ENCODE measurements at regions not wholly inside any gene's neighbourhood (a gene's known extent, or its start where the extent isn't known, plus 50 kb on each side); places are given as distances from the start of the nearest gene placed in this dataset.
A peak's percentile ranks its signal among the peaks of the same experiment; 100 is the strongest.

- H3K27me3 ChIP-seq = peaks cover 0 to 7% of the 10 kb centered on the region in 2 donors
- intact Hi-C loops (cut with DNase I) = no loop called here
- no peaks in the 10 kb centered on the region for H3K36me3 ChIP-seq
- no peaks in the 10 kb centered on the region for H3K4me1 ChIP-seq
- DNase-seq (no peak), ATAC-seq (no peak)
- TF ChIP-seq, protein P1, sequence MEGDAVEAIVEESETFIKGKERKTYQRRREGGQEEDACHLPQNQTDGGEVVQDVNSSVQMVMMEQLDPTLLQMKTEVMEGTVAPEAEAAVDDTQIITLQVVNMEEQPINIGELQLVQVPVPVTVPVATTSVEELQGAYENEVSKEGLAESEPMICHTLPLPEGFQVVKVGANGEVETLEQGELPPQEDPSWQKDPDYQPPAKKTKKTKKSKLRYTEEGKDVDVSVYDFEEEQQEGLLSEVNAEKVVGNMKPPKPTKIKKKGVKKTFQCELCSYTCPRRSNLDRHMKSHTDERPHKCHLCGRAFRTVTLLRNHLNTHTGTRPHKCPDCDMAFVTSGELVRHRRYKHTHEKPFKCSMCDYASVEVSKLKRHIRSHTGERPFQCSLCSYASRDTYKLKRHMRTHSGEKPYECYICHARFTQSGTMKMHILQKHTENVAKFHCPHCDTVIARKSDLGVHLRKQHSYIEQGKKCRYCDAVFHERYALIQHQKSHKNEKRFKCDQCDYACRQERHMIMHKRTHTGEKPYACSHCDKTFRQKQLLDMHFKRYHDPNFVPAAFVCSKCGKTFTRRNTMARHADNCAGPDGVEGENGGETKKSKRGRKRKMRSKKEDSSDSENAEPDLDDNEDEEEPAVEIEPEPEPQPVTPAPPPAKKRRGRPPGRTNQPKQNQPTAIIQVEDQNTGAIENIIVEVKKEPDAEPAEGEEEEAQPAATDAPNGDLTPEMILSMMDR (IDR thresholded peaks at IDR 0.05) = no peak
- no peak overlapping the region for H3K27ac ChIP-seq
- H3K4me3 ChIP-seq = no peak overlapping the region
- H3K9me3 ChIP-seq = no peaks in the 10 kb centered on the region
These were observed 66.8 kb upstream of the STX16 start for GRCh38 chr20:58584051-58584824.

GRCh38 chr20:58583586-58583985 is 67.5 kb upstream of the STX16 start:
- Histone ChIP-seq H3K4me1 (no peaks in the 10 kb centered on the region), H3K9me3 (no peaks in the 10 kb centered on the region), H3K27ac (no peak overlapping the region), H3K27me3 (peaks cover 0 to 7% of the 10 kb centered on the region in 2 donors), H3K36me3 (no peaks in the 10 kb centered on the region), H3K4me3 (no peak overlapping the region)
- TF ChIP-seq, protein P1 (IDR thresholded peaks at IDR 0.05) = no peak
- intact Hi-C loops (cut with DNase I) = no loop called here
- DNase-seq (peak in 1 of 4 donors; percentile 21), ATAC-seq (no peak)

DNA sequence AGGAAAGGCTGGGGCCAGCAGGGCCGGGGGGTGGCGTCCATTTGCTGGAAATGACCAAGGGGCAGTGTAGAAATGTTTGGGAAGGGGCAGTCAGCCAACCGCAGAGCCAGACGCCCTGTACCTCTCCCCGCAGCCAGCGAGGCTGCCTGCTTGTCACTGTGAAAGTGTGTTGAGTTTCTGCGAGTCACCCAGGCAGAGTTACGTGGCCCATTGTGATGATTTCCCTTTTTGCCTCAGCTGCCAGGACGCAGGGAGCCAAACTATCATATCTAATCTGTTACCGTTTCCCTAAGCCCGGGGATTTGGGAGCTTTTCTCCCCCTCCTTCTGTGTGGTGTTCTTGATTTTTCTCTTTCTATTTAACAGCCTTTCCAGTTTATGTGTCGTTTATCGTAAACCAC is 67.9 kb upstream of the STX16 start:
- Histone ChIP-seq H3K4me3 (no peak overlapping the region), H3K9me3 (no peaks in the 10 kb centered on the region), H3K27ac (no peak overlapping the region), H3K36me3 (no peaks in the 10 kb centered on the region), H3K4me1 (no peaks in the 10 kb centered on the region), H3K27me3 (peaks cover 0 to 7% of the 10 kb centered on the region in 2 donors)
- ATAC-seq = no peak
- no peak for DNase-seq
- intact Hi-C loops (cut with DNase I) = no loop called here
- TF ChIP-seq, protein P1 (IDR thresholded peaks at IDR 0.05) = no peak

GRCh38 chr20:58580474-58580835 is 65.3 kb upstream of the APCDD1L start:
- Histone ChIP-seq H3K27ac (no peak overlapping the region), H3K9me3 (no peaks in the 10 kb centered on the region), H3K4me3 (no peak overlapping the region), H3K36me3 (no peaks in the 10 kb centered on the region), H3K27me3 (peaks cover 0 to 10% of the 10 kb centered on the region in 2 donors), H3K4me1 (no peaks in the 10 kb centered on the region)
- no peak for DNase-seq
- TF ChIP-seq, protein P1 (IDR thresholded peaks at IDR 0.05) = no peak
- ATAC-seq = no peak
- intact Hi-C loops (cut with DNase I) = no loop called here

DNA sequence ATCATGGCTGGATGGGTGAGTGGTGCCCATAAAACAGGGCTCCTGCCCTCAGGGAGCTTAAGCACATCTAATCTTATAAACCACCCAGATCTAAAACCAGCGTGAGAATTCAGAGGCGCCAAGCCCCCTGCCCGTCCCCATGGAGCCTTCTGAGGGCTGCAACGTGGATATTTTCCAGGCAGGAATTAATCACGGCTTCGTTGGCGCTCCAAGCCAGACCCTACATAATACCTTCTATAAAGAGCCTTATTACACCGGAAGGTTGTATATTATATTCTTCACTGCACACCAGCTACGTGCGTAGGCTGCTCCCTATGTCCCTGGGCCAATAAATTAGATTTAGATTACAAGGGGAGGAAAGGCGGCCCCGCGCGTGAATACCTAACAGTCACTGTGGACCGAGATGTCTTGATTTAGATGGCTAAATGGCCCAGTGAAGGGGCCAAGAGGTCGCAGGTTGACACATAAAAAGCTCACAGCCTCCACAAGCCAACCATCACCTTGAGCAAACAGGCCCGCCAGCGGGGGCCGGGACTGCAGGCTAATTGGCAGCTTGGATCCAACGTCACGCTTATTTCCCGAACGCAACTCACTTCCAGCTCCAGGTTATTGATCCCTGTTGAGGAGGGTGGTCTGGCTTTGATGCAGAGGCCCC is 64.7 kb upstream of the APCDD1L start:
- Histone ChIP-seq H3K4me3 (no peak overlapping the region), H3K36me3 (no peaks in the 10 kb centered on the region), H3K27ac (no peak overlapping the region), H3K27me3 (peaks cover 0 to 10% of the 10 kb centered on the region in 2 donors), H3K4me1 (no peaks in the 10 kb centered on the region), H3K9me3 (no peaks in the 10 kb centered on the region)
- no peak for DNase-seq
- TF ChIP-seq, protein P1 (IDR thresholded peaks at IDR 0.05) = no peak
- intact Hi-C loops (cut with DNase I) = no loop called here
- ATAC-seq = no peak

Measured in left lung (tissue), 4 donors.